Glomerular visceral epithelial cell (primary cell): ENCODE measurements at regions not wholly inside any gene's neighbourhood (a gene's known extent, or its start where the extent isn't known, plus 50 kb on each side); places are given as distances from the start of the nearest gene placed in this dataset.

Experiments used
- DNase-seq: peaks from one replicate; pipeline ENCODE4 v3.0.0-alpha.2; 2016; ENCODE audit errors: extremely low spot score

- no peak for DNase-seq
These were observed 66.1 kb upstream of the SMAD3 start for GRCh38 chr15:66999046-66999968.

- no peak for DNase-seq
These were observed 64.5 kb upstream of the SMAD3 start for GRCh38 chr15:67000896-67001295.

GRCh38 chr15:67002368-67002767, 63.0 kb upstream of the SMAD3 start:
- no peak for DNase-seq

- DNase-seq: peak; percentile 53
These were observed 61.8 kb upstream of the SMAD3 start for GRCh38 chr15:67003586-67003985.

- DNase-seq: no peak
These were observed 61.3 kb upstream of the SMAD3 start for GRCh38 chr15:67004142-67004541.

GRCh38 chr15:67005294-67005996, 60.0 kb upstream of the SMAD3 start:
- DNase-seq: no peak

- DNase-seq: no peak
These were observed 59.0 kb upstream of the SMAD3 start for GRCh38 chr15:67006083-67007065.

- no peak for DNase-seq
These were observed 55.5 kb upstream of the SMAD3 start for GRCh38 chr15:67009576-67010569.

GRCh38 chr15:67010898-67011616, 54.3 kb upstream of the SMAD3 start:
- peak; percentile 19 for DNase-seq

- no peak for DNase-seq
These were observed 53.8 kb upstream of the SMAD3 start for GRCh38 chr15:67011617-67012005.

- DNase-seq: peak; percentile 66
These were observed 51.7 kb upstream of the SMAD3 start for GRCh38 chr15:67013696-67014095.
